OCI-LY1 (cell line): ENCODE measurements at regions not wholly inside any gene's neighbourhood (a gene's known extent, or its start where the extent isn't known, plus 50 kb on each side); places are given as distances from the start of the nearest gene placed in this dataset.

ENCODE experiments used
- H2AFZ ChIP-seq: fragments of 200-600 bp; sonication (generic), shearing (Covaris generic); 2 replicates; pipeline ENCODE4 v1.6.0; 2014; ENCODE audit warnings: antibody characterized with exemption, mild to moderate bottlenecking, low read length
- H3F3A ChIP-seq: fragments of 200-600 bp; sonication (generic), shearing (Covaris generic); 2 replicates; pipeline ENCODE4 v1.6.0; 2014; ENCODE audit warnings: mild to moderate bottlenecking, antibody characterized with exemption, low read length, moderate library complexity; ENCODE audit not compliant: insufficient read depth
- H3K27ac ChIP-seq: fragments of 200-600 bp; sonication (generic); 2 replicates; pipeline ENCODE4 v1.5.1; 2014; ENCODE audit warnings: low read length, mixed run types, mild to moderate bottlenecking, low read depth; ENCODE audit not compliant: poor library complexity, severe bottlenecking
- H3K27me3 ChIP-seq: fragments of 200-600 bp; sonication (generic); 2 replicates; pipeline ENCODE4 v1.6.0; 2014; ENCODE audit warnings: antibody characterized with exemption, mild to moderate bottlenecking, low read length, moderate library complexity; ENCODE audit not compliant: insufficient read depth
- H3K36me3 ChIP-seq: fragments of 200-600 bp; sonication (generic); 2 replicates; pipeline ENCODE4 v1.6.1; 2014; ENCODE audit warnings: mild to moderate bottlenecking, antibody characterized with exemption, low read length, moderate library complexity, mixed read lengths; ENCODE audit not compliant: insufficient read depth
- H3K4me1 ChIP-seq: fragments of 200-600 bp; sonication (generic); 2 replicates; pipeline ENCODE4 v1.5.1; 2014; ENCODE audit warnings: mild to moderate bottlenecking, low read length, moderate library complexity; ENCODE audit not compliant: insufficient read depth, severe bottlenecking
- H3K4me2 ChIP-seq: fragments of 200-600 bp; sonication (generic), shearing (Covaris generic); 2 replicates; pipeline ENCODE4 v1.6.1; 2014; ENCODE audit warnings: low read length
- H3K4me3 ChIP-seq: fragments of 200-600 bp; sonication (generic); 2 replicates; pipeline ENCODE4 v1.5.1; 2014; ENCODE audit warnings: low read length, low read depth, mild to moderate bottlenecking, mixed read lengths; ENCODE audit not compliant: poor library complexity, severe bottlenecking
- H3K79me2 ChIP-seq: fragments of 200-600 bp; shearing (Covaris generic); 2 replicates; pipeline ENCODE4 v1.6.1; 2016; ENCODE audit warnings: mixed run types, low read length, mixed read lengths; ENCODE audit not compliant: insufficient read depth
- H3K9ac ChIP-seq: fragments of 200-600 bp; sonication (generic), shearing (Covaris generic); 2 replicates; pipeline ENCODE4 v1.6.1; 2014; ENCODE audit warnings: mild to moderate bottlenecking, low read length, mixed read lengths
- H3K9me2 ChIP-seq: fragments of 200-600 bp; sonication (generic), shearing (Covaris generic); 2 replicates; pipeline ENCODE4 v1.6.1; 2014; ENCODE audit warnings: low read depth, mild to moderate bottlenecking, low read length, mixed read lengths
- H3K9me3 ChIP-seq: fragments of 200-600 bp; shearing (Covaris generic); 2 replicates; pipeline ENCODE4 v1.6.1; 2014; ENCODE audit warnings: low read length, mixed read lengths
- H4K20me1 ChIP-seq: fragments of 200-600 bp; sonication (generic), shearing (Covaris generic); 2 replicates; pipeline ENCODE4 v1.6.0; 2016; ENCODE audit warnings: mild to moderate bottlenecking, low read length; ENCODE audit not compliant: insufficient read depth
- EZH2 ChIP-seq: fragments of 200-600 bp; sonication (generic), shearing (Covaris generic); IDR thresholded peaks from 2 replicates; pipeline ENCODE4 v1.8.0; 2017; ENCODE audit warnings: borderline replicate concordance, mixed run types, mild to moderate bottlenecking, antibody characterized with exemption, low read length, moderate library complexity, mixed read lengths
- TF ChIP-seq, protein P1 (sequence below): fragments of 200-600 bp; sonication (generic), shearing (Covaris generic); IDR thresholded peaks from 2 replicates; pipeline ENCODE4 v1.5.1; 2017; ENCODE audit warnings: mild to moderate bottlenecking, antibody characterized with exemption, low read length, moderate library complexity, mixed read lengths

DNA sequence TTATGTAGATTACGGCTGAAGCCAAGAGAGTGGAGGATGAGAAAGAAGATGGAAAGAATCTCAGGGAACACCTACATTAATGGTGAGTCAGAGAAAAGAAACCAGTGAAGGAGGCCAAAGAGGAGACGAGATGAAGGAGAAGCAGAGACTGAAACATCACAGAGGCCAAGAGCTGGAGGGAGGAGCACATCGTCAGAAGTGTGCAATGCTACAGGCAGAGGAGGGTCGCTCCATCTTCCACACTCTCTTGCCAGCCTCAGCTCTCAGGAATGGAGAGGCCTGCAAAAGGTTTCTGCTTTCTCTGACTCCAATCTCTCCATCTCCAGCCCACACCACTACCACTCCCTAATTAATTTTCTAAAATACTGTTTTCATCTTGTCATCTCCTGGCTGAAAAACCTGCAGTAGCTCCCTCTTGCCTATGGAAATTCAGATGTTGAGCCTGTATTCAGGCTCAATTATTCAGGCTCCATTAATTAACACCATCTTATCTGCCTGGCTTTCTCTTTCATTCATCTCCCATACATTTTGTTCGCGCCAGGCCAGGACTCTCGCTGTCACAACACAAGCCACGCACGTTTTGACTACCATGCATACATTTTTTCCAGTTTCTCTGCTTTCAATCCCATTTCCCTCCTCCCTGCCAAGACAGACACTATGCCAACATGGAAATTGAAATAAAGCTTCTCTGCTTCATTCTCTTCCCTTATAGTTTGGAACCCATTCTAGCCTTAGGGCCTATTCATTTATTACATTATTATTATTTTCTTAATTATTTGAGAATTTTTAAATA lies 165.8 kb downstream of the INHBA start:
- Histone ChIP-seq H3K4me2 (no peak overlapping the region), H3K9ac (no peak overlapping the region), H2AFZ (no peak overlapping the region), H3F3A (no peaks in the 10 kb centered on the region), H3K36me3 (no peaks in the 10 kb centered on the region), H3K4me1 (no peaks in the 10 kb centered on the region), H3K9me2 (no peaks in the 10 kb centered on the region), H3K27me3 (no peaks in the 10 kb centered on the region), H4K20me1 (no peaks in the 10 kb centered on the region), H3K9me3 (no peaks in the 10 kb centered on the region), H3K79me2 (no peaks in the 10 kb centered on the region), H3K4me3 (no peak overlapping the region), H3K27ac (no peak overlapping the region)
- TF ChIP-seq, protein P1, sequence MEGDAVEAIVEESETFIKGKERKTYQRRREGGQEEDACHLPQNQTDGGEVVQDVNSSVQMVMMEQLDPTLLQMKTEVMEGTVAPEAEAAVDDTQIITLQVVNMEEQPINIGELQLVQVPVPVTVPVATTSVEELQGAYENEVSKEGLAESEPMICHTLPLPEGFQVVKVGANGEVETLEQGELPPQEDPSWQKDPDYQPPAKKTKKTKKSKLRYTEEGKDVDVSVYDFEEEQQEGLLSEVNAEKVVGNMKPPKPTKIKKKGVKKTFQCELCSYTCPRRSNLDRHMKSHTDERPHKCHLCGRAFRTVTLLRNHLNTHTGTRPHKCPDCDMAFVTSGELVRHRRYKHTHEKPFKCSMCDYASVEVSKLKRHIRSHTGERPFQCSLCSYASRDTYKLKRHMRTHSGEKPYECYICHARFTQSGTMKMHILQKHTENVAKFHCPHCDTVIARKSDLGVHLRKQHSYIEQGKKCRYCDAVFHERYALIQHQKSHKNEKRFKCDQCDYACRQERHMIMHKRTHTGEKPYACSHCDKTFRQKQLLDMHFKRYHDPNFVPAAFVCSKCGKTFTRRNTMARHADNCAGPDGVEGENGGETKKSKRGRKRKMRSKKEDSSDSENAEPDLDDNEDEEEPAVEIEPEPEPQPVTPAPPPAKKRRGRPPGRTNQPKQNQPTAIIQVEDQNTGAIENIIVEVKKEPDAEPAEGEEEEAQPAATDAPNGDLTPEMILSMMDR = no peak
- TF ChIP-seq EZH2 = no peak

DNA sequence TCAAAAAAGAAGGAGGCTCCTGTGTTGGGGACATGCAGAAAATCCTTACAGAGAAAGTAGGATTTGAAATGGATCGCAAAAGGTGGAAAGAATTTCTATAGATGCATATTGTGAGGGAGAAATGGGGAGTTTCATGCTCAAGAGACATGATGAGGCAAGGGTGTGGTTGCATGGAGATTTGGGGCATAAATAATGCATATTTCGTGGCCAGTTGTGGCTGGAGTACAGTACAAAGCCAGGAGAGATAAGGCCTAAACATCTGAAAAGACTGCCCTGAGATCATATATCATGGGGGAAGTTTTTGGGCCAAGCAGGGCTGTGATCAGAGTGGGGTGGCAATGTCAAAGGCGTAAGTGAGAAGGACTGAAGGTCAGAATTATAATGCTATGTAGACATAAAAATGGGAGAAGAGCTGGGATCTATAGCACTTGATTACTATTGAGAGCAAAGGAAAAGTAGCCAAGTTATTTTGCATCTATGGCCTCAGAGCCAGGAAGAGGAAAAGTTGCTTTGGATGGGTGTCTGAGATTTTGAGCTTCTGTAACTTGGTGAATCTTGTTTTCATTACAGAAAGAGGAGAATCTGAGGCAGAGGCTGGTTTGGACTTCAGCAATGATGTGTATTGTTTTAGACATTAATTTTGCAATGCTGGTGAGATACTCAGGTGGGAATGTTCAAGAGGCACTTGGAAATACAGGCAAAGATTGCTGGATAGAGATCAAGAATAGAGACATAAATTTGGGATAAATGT lies 166.6 kb downstream of the INHBA start:
- Histone ChIP-seq H3K27ac (no peak overlapping the region), H3K4me2 (no peak overlapping the region), H3F3A (no peaks in the 10 kb centered on the region), H3K4me1 (no peaks in the 10 kb centered on the region), H3K79me2 (no peaks in the 10 kb centered on the region), H3K9me2 (no peaks in the 10 kb centered on the region), H3K36me3 (no peaks in the 10 kb centered on the region), H3K9me3 (no peaks in the 10 kb centered on the region), H4K20me1 (no peaks in the 10 kb centered on the region), H3K9ac (no peak overlapping the region), H3K4me3 (no peak overlapping the region), H2AFZ (no peak overlapping the region), H3K27me3 (no peaks in the 10 kb centered on the region)
- TF ChIP-seq, protein P1 = no peak
- TF ChIP-seq EZH2 = no peak

DNA sequence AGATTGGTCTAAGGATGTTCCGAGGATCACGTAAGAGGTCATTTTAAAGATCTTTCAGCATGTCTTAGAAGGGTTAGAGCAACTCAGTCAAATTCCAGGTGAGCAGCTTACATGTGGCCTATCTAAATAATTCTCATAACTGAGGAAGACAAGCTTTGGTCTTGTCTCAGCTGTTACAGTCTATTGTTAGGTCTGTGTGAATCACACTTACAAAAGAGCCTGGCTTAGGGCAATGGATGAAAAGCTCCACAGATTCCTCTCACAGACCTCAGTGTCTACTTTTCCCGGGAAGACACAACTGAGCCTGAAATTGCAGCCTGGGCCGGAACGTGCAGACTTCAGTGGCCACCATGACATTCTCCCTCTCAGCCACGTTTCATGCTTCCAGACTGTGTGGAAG lies 173.1 kb downstream of the INHBA start:
- no peaks in the 10 kb centered on the region for H3K79me2 ChIP-seq
- H3K4me1 ChIP-seq = no peaks in the 10 kb centered on the region
- no peaks in the 10 kb centered on the region for H4K20me1 ChIP-seq
- H3K9me3 ChIP-seq = no peaks in the 10 kb centered on the region
- H3K4me3 ChIP-seq = no peak overlapping the region
- no peak for TF ChIP-seq EZH2
- TF ChIP-seq, protein P1 = no peak
- no peak overlapping the region for H2AFZ ChIP-seq
- H3F3A ChIP-seq = no peaks in the 10 kb centered on the region
- no peaks in the 10 kb centered on the region for H3K9me2 ChIP-seq
- H3K27ac ChIP-seq = no peak overlapping the region
- H3K36me3 ChIP-seq = no peaks in the 10 kb centered on the region
- no peak overlapping the region for H3K4me2 ChIP-seq
- no peaks in the 10 kb centered on the region for H3K27me3 ChIP-seq
- H3K9ac ChIP-seq = no peak overlapping the region
